Thyroid gland (tissue), 4 donors: ENCODE measurements at regions not wholly inside any gene's neighbourhood (a gene's known extent, or its start where the extent isn't known, plus 50 kb on each side); places are given as distances from the start of the nearest gene placed in this dataset.

Source experiments
- POLR2A ChIP-seq, 2 donors: fragments of 450-650 bp; IDR thresholded peaks; one replicate each; pipeline ENCODE4 v1.6.1; 2017; ENCODE audit warnings: antibody characterized with exemption in 2 of 2, mild to moderate bottlenecking in 2 of 2, moderate library complexity in 1 of 2
- TF ChIP-seq, protein P1 (sequence below), 6 experiments: fragments of 200-600 bp in 3 of 6; fragments of 450-650 bp in 3 of 6; sonication (generic) in 3 of 6; IDR thresholded peaks; one replicate each; pipeline ENCODE4 v1.5.1; 2016 to 2019; ENCODE audit warnings: antibody characterized with exemption in 6 of 6, mild to moderate bottlenecking in 2 of 6, inconsistent platforms in 1 of 6, moderate library complexity in 1 of 6

DNA sequence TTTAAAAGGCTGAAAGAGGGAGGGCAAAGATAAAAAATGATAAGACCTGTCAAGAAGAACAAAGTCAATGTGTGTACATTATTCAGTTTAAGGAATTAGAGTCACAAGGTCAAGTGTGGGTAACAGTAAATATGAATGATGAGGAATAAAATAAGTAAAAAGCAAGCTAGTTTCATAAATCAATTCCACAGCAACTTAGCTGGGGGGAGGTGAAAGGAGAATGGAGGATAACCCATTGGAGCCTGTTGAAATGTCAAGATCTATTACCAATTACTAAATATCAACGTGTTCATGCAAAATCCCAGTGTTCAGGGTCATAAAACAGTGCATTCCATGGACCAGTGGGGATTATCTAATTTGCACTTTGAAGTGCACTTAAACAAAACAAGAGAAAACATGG lies 242.9 kb downstream of the TBX18 start:
- no peak for TF ChIP-seq POLR2A (IDR thresholded peaks at IDR 0.05)
- TF ChIP-seq, protein P1, sequence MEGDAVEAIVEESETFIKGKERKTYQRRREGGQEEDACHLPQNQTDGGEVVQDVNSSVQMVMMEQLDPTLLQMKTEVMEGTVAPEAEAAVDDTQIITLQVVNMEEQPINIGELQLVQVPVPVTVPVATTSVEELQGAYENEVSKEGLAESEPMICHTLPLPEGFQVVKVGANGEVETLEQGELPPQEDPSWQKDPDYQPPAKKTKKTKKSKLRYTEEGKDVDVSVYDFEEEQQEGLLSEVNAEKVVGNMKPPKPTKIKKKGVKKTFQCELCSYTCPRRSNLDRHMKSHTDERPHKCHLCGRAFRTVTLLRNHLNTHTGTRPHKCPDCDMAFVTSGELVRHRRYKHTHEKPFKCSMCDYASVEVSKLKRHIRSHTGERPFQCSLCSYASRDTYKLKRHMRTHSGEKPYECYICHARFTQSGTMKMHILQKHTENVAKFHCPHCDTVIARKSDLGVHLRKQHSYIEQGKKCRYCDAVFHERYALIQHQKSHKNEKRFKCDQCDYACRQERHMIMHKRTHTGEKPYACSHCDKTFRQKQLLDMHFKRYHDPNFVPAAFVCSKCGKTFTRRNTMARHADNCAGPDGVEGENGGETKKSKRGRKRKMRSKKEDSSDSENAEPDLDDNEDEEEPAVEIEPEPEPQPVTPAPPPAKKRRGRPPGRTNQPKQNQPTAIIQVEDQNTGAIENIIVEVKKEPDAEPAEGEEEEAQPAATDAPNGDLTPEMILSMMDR (IDR thresholded peaks at IDR 0.05), result no peak
